NCI-H1694 treated with DMSO at 0.1 percent for 48 hours (cell line): ENCODE measurements at regions not wholly inside any gene's neighbourhood (a gene's known extent, or its start where the extent isn't known, plus 50 kb on each side); places are given as distances from the start of the nearest gene placed in this dataset.
"Not testable (repeated sequence)": the region's sequence is repeated elsewhere in the genome, so short reads cannot be mapped to it uniquely, and the experiment has no call there.

Experiments used
- DNase-seq: peaks from one replicate; lab custom pipeline; 2025; lab: John Stamatoyannopoulos, UW

- no peak for DNase-seq
Observed at GRCh38 chr12:33514893-33515292, 75.3 kb upstream of the SYT10 start.

- DNase-seq, result no peak
Observed at GRCh38 chr12:33519566-33519965, 79.9 kb upstream of the SYT10 start.

- DNase-seq, result not testable (repeated sequence)
Observed at GRCh38 chr12:33520505-33521302, 81.1 kb upstream of the SYT10 start.

- no peak for DNase-seq
Observed at GRCh38 chr12:33529031-33529430, 89.4 kb upstream of the SYT10 start.

GRCh38 chr12:33529810-33530209, 90.2 kb upstream of the SYT10 start:
- DNase-seq, result no peak

- DNase-seq, result no peak
Observed at GRCh38 chr12:33531261-33531660, 91.6 kb upstream of the SYT10 start.

GRCh38 chr12:33533527-33533926, 93.9 kb upstream of the SYT10 start:
- DNase-seq, result no peak

- no peak for DNase-seq
Observed at GRCh38 chr12:33536431-33536830, 96.8 kb upstream of the SYT10 start.

GRCh38 chr12:33546004-33546403, 106.4 kb upstream of the SYT10 start:
- no peak for DNase-seq

- DNase-seq, result no peak
Observed at GRCh38 chr12:33547084-33547483, 107.5 kb upstream of the SYT10 start.

- not testable (repeated sequence) for DNase-seq
Observed at GRCh38 chr12:33550214-33550613, 110.6 kb upstream of the SYT10 start.

GRCh38 chr12:33551006-33551405, 111.4 kb upstream of the SYT10 start:
- DNase-seq, result no peak

GRCh38 chr12:33555128-33555527, 115.5 kb upstream of the SYT10 start:
- no peak for DNase-seq

GRCh38 chr12:33560653-33561208, 121.1 kb upstream of the SYT10 start:
- no peak for DNase-seq

GRCh38 chr12:33562401-33562800, 122.8 kb upstream of the SYT10 start:
- DNase-seq, result no peak

GRCh38 chr12:33566403-33566802, 126.8 kb upstream of the SYT10 start:
- no peak for DNase-seq

- DNase-seq, result no peak
Observed at GRCh38 chr12:33575346-33575745, 135.7 kb upstream of the SYT10 start.

- DNase-seq, result no peak
Observed at GRCh38 chr12:33581613-33582122, 142.0 kb upstream of the SYT10 start.

- DNase-seq, result no peak
Observed at GRCh38 chr12:33586576-33586975, 147.0 kb upstream of the SYT10 start.

- no peak for DNase-seq
Observed at GRCh38 chr12:33587354-33587753, 147.7 kb upstream of the SYT10 start.

- DNase-seq, result no peak
Observed at GRCh38 chr12:33587784-33588712, 148.4 kb upstream of the SYT10 start.

GRCh38 chr12:33588725-33589405, 149.2 kb upstream of the SYT10 start:
- no peak for DNase-seq
